PFSK-1 (cell line): ENCODE measurements at regions not wholly inside any gene's neighbourhood (a gene's known extent, or its start where the extent isn't known, plus 50 kb on each side); places are given as distances from the start of the nearest gene placed in this dataset.

Experiments used
- FOXP2 ChIP-seq: optimal IDR thresholded peaks from 2 replicates; pipeline ENCODE3; 2011; ENCODE audit warnings: borderline replicate concordance, control low read depth, inconsistent platforms; ENCODE audit not compliant: insufficient read depth; ENCODE audit errors: extremely low read length, extremely low read depth
- POLR2AphosphoS5 ChIP-seq: IDR thresholded peaks from 2 replicates; pipeline ENCODE4 v1.6.1; 2012; ENCODE audit warnings: low read depth, mild to moderate bottlenecking, control low read depth, low read length, moderate library complexity
- REST ChIP-seq, 2 experiments: IDR thresholded peaks; 2 replicates each; pipeline versions ENCODE4 v1.6.1 to v1.8.0; 2011 to 2012; ENCODE audit warnings: low read depth in 2 of 2, low read length in 2 of 2, control low read depth in 1 of 2, inconsistent platforms in 1 of 2, mild to moderate bottlenecking in 1 of 2, moderate library complexity in 1 of 2; ENCODE audit not compliant: insufficient read depth in 1 of 2
- SIN3A ChIP-seq: IDR thresholded peaks from 2 replicates; pipeline ENCODE4 v1.6.1; 2012; ENCODE audit warnings: mild to moderate bottlenecking, low read length, moderate library complexity, borderline replicate concordance; ENCODE audit not compliant: insufficient read depth
- TAF1 ChIP-seq: IDR thresholded peaks from 2 replicates; pipeline ENCODE4 v1.6.1; 2012; ENCODE audit warnings: low read length, control low read depth, borderline replicate concordance; ENCODE audit not compliant: insufficient read depth

DNA sequence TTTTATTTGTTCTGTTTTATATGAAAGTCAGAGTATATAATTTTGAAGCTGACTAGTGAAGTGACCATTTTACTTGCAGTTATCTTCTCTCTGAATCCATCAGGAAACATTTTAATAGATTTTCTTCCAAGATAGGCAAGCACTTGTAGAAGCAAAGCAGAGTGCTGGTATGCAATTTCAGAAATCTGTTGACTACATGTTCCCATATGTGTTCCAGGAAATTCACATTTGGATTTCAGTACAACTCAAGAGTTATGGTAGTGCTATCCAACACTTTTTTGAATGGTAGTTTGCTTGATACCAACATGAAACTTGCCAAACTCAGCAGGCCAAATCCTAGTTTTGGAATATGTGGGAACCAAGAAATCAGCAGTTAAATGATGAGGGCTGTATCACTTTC, 94.0 kb downstream of the CENPW start:
- no peak for TF ChIP-seq REST (IDR thresholded peaks at IDR 0.05; ENCODE audit: insufficient read depth in 1 of 2, low read depth in 2 of 2, low read length in 2 of 2)
- no peak for TF ChIP-seq POLR2AphosphoS5
- no peak for TF ChIP-seq TAF1
- no peak for TF ChIP-seq FOXP2
- TF ChIP-seq SIN3A = no peak

GRCh38 chr6:126437205-126437604, 97.3 kb downstream of the CENPW start:
- no peak for TF ChIP-seq REST (IDR thresholded peaks at IDR 0.05; ENCODE audit: insufficient read depth in 1 of 2, low read depth in 2 of 2, low read length in 2 of 2)
- TF ChIP-seq TAF1 = no peak
- TF ChIP-seq FOXP2 = no peak
- TF ChIP-seq POLR2AphosphoS5 = no peak
- TF ChIP-seq SIN3A = no peak

DNA sequence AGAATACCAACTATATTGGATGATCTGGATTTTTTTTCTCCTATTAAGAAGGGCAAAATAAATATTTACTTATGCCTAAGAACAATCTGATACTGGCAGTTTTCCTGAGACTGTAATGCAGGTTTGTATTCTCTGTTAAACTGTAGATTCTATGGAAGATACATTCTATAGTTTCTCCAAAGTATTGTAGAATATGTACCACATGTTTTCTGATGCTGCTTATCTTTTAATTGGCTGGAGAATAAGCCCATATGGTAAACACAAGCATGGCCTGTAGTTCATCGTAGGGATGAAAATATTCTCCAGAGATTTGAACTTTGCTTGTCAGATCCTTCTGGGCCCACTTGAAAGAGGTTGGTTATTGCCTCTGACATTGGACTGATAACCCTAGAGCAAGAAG, 99.1 kb downstream of the CENPW start:
- no peak for TF ChIP-seq REST (IDR thresholded peaks at IDR 0.05; ENCODE audit: insufficient read depth in 1 of 2, low read depth in 2 of 2, low read length in 2 of 2)
- TF ChIP-seq SIN3A = no peak
- no peak for TF ChIP-seq POLR2AphosphoS5
- TF ChIP-seq TAF1 = no peak
- no peak for TF ChIP-seq FOXP2

DNA sequence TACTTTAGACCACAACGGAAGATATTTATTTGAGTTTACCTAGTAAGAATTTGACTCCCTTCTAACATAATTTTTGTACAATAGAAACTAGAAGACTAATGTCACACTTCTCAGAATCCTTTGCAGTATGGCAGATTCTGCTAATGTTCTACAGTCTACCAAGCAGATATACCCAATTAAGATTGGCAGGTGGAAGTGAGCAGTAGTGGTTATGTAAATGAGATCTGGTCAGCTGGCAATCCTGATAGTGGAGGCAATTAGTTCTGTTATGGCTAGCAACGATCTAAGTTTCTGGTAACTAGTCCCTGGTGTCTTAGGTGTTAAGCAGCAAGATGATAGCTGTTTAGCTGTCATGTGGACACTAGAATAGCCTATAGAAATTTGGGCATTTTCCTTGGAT, 101.0 kb downstream of the CENPW start:
- no peak for TF ChIP-seq POLR2AphosphoS5

DNA sequence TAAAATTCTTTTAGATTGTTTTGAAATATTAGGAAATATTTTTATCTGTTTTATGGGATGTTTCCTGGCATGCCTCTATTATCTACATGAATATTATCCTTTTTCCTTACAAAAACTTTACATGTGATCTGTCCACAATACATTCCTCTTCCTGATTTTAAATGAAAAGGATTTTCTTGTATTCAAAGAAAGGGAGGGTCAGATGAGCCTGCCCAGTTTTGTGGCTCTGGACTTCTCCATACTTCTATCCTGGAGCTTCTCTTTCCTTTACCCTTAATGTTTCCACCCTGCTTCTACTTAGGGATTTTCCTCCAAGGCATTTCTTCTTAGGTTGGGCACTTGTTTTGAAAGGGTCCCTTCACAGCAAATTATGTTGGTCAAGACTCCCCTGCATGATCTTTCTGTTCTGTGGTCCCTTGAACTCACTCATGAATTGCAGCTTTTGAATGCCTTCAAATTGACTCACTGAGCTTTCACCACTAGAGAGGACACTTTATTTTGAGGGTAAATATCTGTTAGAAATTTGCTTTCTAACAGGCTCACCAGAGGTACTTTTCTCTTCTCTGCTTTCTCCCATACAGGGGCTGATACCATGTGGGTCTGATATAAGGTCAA, 104.9 kb downstream of the CENPW start:
- TF ChIP-seq TAF1 = no peak
- no peak for TF ChIP-seq POLR2AphosphoS5
- TF ChIP-seq REST (IDR thresholded peaks at IDR 0.05; ENCODE audit: insufficient read depth in 1 of 2, low read depth in 2 of 2, low read length in 2 of 2) = no peak
- no peak for TF ChIP-seq SIN3A
- no peak for TF ChIP-seq FOXP2
